Esophagus muscularis mucosa (tissue), 4 donors: ENCODE measurements at regions not wholly inside any gene's neighbourhood (a gene's known extent, or its start where the extent isn't known, plus 50 kb on each side); places are given as distances from the start of the nearest gene placed in this dataset.
"Not testable (repeated sequence)": the region's sequence is repeated elsewhere in the genome, so short reads cannot be mapped to it uniquely, and the experiment has no call there.

Experiments used
- DNase-seq: peaks from one replicate; pipeline ENCODE4 v3.0.0-alpha.2; 2017; ENCODE audit errors: extremely low spot score
- H3K27ac ChIP-seq, 4 donors: fragments of 200-600 bp; sonication (generic); replicated peaks in 1 of 4; 1 replicate in 3 of 4; 2 replicates in 1 of 4; pipeline ENCODE4 v1.5.1; 2016 to 2019; ENCODE audit warnings: mild to moderate bottlenecking in 1 of 4
- H3K27me3 ChIP-seq, 4 donors: fragments of 200-600 bp; sonication (generic); one replicate each; pipeline versions ENCODE4 v1.5.1 to v1.6.0; 2016 to 2019
- H3K36me3 ChIP-seq, 4 donors: fragments of 200-600 bp; sonication (generic); one replicate each; pipeline ENCODE4 v1.5.1; 2016 to 2019
- H3K4me1 ChIP-seq, 4 donors: fragments of 200-600 bp; sonication (generic); one replicate each; pipeline ENCODE4 v1.5.1; 2016 to 2019
- H3K4me3 ChIP-seq, 4 donors: fragments of 200-600 bp; sonication (generic); 1 replicate in 2 of 4; 2 replicates in 2 of 4; pipeline ENCODE4 v1.5.1; 2016 to 2019; ENCODE audit warnings: mild to moderate bottlenecking in 4 of 4, moderate library complexity in 1 of 4
- H3K9me3 ChIP-seq, 4 donors: fragments of 200-600 bp; sonication (generic); 1 replicate in 3 of 4; 2 replicates in 1 of 4; pipeline ENCODE4 v1.5.1; 2016 to 2019
- EP300 ChIP-seq: sonication (generic); formaldehyde crosslinking; IDR thresholded peaks from one replicate; pipeline ENCODE4 v1.6.1; 2017; ENCODE audit warnings: antibody characterized with exemption
- POLR2A ChIP-seq: fragments of 450-650 bp; IDR thresholded peaks from one replicate; pipeline ENCODE4 v1.6.1; 2017; ENCODE audit warnings: antibody characterized with exemption, moderate library complexity, mild to moderate bottlenecking, low read depth
- POLR2AphosphoS5 ChIP-seq, 2 donors: sonication (generic); formaldehyde crosslinking; IDR thresholded peaks; one replicate each; pipeline ENCODE4 v1.6.1; 2017; ENCODE audit warnings: antibody characterized with exemption in 2 of 2
- WGBS: methylation state at CpG from one replicate; pipeline ENCODE4 v1.1.5; 2018; 5-methylcytosine and 5-hydroxymethylcytosine counted together
- intact Hi-C: fragments of 100-400 bp; cut with DNase I; formaldehyde crosslinking; loops from one replicate; pipeline ENCODE4 v1.15.1; 2023
- TF ChIP-seq, protein P1 (sequence below), 3 experiments: fragments of 200-600 bp in 2 of 3; fragments of 450-650 bp in 1 of 3; sonication (generic) in 2 of 3; IDR thresholded peaks; one replicate each; pipeline ENCODE4 v1.5.1; 2017 to 2019; ENCODE audit warnings: antibody characterized with exemption in 3 of 3, mild to moderate bottlenecking in 2 of 3, moderate library complexity in 1 of 3

DNA sequence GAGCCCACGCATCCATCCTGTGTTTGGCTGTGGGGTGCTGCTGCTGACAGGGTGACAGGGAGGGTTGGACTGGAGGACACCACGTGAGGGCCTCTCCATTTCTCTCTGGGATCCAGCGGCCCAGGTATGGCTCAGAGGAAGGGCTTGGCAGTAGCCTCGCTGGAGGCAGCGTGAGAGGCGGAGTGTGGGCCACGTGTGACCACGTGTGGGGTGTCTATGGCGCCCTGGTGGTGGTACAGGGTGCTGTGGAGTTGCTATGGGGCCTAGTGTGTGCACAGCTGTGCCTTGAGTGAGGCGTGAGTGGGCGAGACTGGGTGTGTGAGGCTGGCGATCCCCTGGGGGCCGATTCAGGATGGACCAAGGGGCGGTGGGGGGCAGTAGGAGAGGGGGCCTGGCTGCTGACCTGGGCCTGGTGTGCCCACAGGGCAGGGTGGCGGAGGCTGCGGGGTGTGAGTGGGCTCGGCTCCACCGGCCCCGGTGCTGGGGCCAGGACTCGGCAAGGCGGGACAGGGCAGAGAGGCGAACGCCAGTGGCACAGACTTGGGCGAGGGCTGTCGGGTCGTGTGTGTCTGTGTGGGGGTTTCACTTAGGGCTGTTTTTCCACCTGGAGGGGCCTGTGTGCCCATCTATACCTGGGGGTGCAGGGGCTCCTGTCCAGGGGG is 72.7 kb downstream of the TMEM121 start:
- H3K4me1 ChIP-seq, H3K4me3 ChIP-seq, H3K36me3 ChIP-seq, H3K27ac ChIP-seq, H3K27me3 ChIP-seq, H3K9me3 ChIP-seq, intact Hi-C loops: not testable (repeated sequence)
- WGBS = 94% methylated on average over 20 of the region's 26 CpGs
- peak; percentile 89 for DNase-seq

DNA sequence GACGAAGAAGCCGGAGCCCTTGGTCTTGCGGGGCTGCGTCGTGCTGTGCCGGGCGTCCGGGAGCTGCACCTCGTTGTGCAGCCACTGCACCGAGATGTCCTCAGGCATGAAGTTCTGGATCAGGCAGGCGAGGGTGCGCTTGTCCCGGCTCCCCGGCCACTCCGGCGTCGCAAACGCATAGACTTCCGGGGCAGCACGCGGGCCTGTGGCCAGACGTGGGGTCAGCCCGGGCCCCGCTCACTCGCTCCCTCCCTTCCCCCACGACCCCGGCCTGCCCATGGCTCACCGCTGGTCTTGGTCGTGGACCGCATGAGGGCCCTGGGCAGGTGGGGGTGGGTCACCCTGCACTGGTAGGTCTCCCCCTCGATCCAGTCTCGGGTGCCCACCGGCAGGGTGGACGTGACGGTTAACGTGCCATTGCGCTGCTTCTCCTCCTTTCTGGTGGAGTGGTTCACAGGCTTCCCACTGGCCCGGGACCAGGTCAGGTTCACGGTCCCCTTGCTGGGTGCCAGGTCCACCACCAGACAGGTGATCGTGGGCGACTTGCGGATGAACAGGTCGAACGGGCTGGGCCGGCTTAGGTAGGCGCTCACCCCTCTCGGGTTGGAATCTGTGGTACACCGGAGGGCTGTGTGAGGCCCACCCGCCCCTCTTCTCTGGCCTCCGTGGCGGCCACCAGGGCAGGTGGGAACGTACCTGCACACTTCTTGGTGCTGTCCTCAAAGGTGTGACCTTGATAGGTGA is 74.0 kb downstream of the TMEM121 start:
- H3K9me3 ChIP-seq, H3K4me1 ChIP-seq, H3K27me3 ChIP-seq, H3K27ac ChIP-seq, H3K4me3 ChIP-seq, H3K36me3 ChIP-seq, intact Hi-C loops: not testable (repeated sequence)
- 96% methylated on average over 20 of the region's 52 CpGs for WGBS
- peak; percentile 75 for DNase-seq

DNA sequence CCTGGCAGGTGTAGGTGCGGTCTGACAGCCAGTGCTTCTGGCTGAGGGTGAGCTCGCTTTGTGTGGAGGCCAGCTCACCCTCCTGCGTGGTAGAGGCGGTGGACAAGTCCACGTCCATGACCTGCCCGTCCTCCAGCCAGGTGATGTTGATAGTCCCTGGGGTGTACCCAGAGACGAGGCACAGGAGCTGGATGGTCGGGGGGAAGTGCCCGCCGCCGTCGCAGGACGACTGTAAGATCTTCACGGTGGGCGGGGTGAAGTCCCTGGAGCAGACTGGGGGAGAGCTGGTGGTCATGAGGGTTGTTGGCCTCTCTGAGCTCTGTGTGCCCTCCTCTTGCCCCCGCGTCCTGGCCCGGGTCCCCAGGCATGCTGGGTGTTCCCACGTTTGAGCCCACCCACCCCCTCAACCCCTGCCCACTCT is 74.6 kb downstream of the TMEM121 start:
- H3K9me3 ChIP-seq = no peaks in the 10 kb centered on the region
- H3K4me1 ChIP-seq = no peaks in the 10 kb centered on the region
- TF ChIP-seq, protein P1, sequence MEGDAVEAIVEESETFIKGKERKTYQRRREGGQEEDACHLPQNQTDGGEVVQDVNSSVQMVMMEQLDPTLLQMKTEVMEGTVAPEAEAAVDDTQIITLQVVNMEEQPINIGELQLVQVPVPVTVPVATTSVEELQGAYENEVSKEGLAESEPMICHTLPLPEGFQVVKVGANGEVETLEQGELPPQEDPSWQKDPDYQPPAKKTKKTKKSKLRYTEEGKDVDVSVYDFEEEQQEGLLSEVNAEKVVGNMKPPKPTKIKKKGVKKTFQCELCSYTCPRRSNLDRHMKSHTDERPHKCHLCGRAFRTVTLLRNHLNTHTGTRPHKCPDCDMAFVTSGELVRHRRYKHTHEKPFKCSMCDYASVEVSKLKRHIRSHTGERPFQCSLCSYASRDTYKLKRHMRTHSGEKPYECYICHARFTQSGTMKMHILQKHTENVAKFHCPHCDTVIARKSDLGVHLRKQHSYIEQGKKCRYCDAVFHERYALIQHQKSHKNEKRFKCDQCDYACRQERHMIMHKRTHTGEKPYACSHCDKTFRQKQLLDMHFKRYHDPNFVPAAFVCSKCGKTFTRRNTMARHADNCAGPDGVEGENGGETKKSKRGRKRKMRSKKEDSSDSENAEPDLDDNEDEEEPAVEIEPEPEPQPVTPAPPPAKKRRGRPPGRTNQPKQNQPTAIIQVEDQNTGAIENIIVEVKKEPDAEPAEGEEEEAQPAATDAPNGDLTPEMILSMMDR (IDR thresholded peaks at IDR 0.05) = no peak
- TF ChIP-seq EP300 (no peak), POLR2AphosphoS5 (IDR thresholded peaks at IDR 0.05) (no peak), POLR2A (no peak)
- DNase-seq = no peak
- 86% methylated on average over 18 of the region's 19 CpGs for WGBS
- H3K27ac ChIP-seq = no peak overlapping the region
- H3K4me3 ChIP-seq = no peak overlapping the region
- no peaks in the 10 kb centered on the region for H3K36me3 ChIP-seq
- H3K27me3 ChIP-seq = peaks cover 0 to 5% (median 0%) of the 10 kb centered on the region in 4 donors
- intact Hi-C loops = no loop called here

DNA sequence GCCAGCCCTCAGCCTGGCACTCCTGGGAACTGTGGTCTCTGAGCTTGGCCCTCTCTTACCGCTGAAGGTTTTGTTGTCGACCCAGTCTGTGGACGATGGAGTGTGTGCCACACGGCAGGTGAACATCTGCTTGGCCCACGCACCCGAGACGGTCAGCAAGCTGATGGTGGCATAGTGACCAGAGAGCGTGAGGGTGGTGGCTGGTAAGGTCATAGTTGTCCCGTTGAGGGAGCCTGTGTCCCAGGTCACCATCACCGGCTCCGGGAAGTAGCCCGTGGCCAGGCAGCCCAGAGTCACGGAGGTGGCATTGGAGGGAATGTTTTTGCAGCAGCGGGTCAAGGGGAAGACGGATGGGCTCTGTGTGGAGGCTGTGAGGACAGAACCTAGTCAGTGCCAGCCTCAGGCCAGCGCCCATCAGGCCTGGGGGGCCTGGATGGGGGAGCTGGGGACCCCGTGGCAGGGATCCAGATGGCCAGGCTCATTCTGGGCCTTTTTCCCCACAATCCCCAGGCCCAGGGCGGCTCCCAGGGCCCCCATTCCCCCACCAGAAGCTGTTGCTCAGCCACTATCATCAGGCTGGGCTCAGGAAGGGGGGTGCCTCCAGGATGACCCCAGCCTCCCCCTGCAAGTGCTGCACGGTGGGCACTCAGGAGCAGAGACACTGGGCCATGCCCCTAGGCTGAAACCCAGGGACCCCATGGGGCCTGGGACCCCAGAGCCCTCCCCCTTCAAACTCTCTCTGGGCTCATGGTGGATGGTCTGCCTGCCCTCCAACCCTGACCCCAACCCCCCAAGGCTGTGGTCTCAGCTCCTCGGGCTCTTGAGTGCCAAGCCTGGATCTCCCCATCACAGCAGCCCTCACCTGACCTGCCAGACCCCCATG is 75.2 kb downstream of the TMEM121 start:
- H3K9me3 ChIP-seq = no peaks in the 10 kb centered on the region
- H3K36me3 ChIP-seq = no peaks in the 10 kb centered on the region
- no peak overlapping the region for H3K27ac ChIP-seq
- peaks cover 0 to 6% (median 0%) of the 10 kb centered on the region in 4 donors for H3K27me3 ChIP-seq
- peak; percentile 29 for DNase-seq
- no peak for TF ChIP-seq POLR2A
- no peak for TF ChIP-seq EP300
- TF ChIP-seq POLR2AphosphoS5 (IDR thresholded peaks at IDR 0.05) = no peak
- TF ChIP-seq, protein P1 (IDR thresholded peaks at IDR 0.05) = no peak
- intact Hi-C loops = no loop called here
- H3K4me3 ChIP-seq = no peak overlapping the region
- no peaks in the 10 kb centered on the region for H3K4me1 ChIP-seq
- 84% methylated on average over 16 of the region's 20 CpGs for WGBS

DNA sequence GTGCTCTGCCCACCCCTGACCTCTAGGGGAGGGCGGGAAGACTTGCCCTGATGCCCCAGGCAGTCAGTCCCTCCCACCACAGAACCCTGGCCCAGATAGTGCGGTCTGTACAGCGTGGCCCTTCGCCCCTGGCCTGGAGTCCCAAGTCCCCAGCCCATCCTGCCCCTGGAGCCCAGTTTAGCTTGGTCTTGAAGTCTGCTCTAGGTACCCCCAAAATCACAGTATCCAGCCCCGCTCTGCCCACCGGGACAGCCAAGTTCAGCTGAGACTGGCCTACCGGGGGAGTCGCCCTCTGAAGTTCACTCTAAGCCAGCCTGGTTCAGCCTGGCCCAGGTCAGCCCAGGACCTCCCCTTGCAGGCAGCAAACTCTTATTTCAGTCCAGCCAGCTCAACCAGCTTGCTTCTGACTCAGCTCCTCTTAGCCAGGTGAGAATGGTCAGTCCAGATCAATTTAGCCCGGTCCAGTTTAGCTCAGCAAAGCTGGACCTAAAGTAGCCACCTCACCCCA is 75.9 kb downstream of the TMEM121 start:
- Histone ChIP-seq H3K4me1 (no peaks in the 10 kb centered on the region), H3K27ac (no peak overlapping the region), H3K27me3 (peaks cover 0 to 6% (median 0%) of the 10 kb centered on the region in 4 donors), H3K4me3 (no peak overlapping the region), H3K9me3 (no peaks in the 10 kb centered on the region), H3K36me3 (no peaks in the 10 kb centered on the region)
- peak; percentile 75 for DNase-seq
- TF ChIP-seq, protein P1 (IDR thresholded peaks at IDR 0.05) = no peak
- no peak for TF ChIP-seq EP300
- no peak for TF ChIP-seq POLR2AphosphoS5 (IDR thresholded peaks at IDR 0.05)
- no peak for TF ChIP-seq POLR2A
- WGBS = no CpG with 5 or more reads among the region's 9 CpGs
- intact Hi-C loops = no loop called here
